NCI-H146 treated with DMSO at 0.1 percent for 48 hours (cell line): ENCODE measurements at regions not wholly inside any gene's neighbourhood (a gene's known extent, or its start where the extent isn't known, plus 50 kb on each side); places are given as distances from the start of the nearest gene placed in this dataset.
"Not testable (repeated sequence)": the region's sequence is repeated elsewhere in the genome, so short reads cannot be mapped to it uniquely, and the experiment has no call there.

Experiments used
- DNase-seq: peaks from one replicate; lab custom pipeline; 2025; ENCODE audit not compliant: unreplicated experiment; lab: John Stamatoyannopoulos, UW

DNA sequence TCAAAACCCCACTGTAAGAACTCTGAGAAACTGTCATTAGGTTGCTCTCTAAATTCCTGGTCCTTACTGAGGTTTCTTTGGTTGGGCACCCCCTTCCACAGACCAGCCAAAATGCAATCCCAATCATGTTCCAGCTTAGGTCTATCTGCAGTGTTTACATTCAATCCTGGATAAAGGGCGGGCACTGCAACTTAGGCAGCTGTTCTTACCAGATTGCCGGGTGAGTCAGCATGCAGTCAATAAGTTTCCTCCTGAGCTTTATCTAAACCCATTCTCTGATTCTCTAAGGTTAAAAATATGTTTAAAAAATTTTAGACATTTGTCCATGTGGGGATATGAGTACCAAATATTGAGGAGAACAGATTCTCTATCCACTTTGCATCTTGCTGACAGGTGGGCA lies 197.8 kb downstream of the HAO1 start:
- peak; percentile 82 for DNase-seq

DNA sequence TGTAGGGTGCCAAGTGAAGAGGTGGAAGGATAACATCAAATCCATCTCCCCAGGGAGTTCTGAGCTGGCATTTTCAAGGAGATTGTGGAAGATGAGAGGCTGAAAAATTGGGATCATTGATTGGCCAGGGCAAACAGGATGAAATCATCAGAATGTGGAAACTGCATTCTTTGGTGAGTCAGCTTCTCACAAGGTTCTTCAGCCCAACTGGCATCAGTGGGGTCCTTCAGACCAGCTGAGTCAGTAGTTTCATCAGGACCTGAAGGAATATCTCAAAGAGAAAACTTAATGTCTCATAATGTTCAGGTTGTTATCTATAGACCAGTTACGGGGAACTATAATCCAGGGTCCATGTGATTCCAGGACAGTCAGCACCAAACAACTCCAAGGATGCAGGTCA lies 195.8 kb downstream of the HAO1 start:
- DNase-seq = no peak

DNA sequence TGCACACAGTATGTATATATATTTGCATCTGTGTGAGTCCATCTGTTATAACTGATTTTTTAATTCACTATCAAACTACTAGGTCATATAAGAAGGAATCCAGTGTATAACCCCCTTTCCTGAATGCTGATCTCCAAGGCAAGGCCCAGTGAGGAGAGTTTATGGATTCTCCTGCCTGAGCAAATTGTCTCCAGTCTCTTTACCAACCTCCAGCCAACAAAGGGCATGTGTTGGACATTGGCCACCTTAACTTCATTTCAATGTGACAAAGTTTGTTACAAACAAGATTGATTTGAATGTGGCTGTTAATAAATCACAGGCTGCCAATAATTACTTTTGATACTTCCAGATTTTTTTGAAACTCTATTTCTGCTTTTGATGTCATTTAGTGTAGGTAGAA lies 191.6 kb downstream of the HAO1 start:
- no peak for DNase-seq

DNA sequence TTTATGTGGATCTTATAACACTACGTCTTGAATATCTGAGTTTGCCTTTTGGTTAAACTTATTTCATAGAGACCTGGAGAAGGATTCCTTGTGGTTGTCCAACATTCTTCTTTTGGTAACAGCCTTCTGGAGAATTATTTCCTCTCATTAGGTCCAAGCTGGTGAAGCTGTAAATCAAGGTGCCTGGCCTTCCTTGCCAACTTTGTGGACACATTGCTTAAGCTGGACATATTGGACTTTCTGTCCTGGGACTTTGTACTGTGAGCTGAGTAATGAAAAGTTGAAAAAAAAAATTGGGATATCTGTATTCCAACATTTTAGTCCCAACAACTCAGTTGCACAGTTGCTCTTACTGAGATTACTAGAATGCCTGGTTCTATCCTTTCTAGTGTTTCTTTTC lies 186.2 kb downstream of the HAO1 start:
- no peak for DNase-seq

DNA sequence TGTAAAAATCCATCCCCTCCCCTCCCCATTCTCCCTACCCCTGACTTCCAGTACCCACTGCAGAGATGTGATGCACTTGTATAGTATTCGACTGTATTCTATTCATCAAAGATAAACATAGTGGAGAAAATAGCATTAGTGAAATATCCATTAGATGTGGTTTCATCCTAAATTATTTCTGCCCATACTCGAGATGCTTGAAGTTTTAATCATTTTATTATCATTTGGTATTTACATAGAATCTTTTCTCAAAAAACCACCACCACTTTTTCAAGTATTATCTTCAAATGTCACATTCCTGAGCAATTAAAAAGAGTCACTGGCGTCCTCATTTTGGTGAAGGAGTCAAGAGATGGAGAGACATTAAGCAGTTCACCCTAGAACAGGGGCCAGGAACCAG lies 181.9 kb downstream of the HAO1 start:
- DNase-seq = no peak

DNA sequence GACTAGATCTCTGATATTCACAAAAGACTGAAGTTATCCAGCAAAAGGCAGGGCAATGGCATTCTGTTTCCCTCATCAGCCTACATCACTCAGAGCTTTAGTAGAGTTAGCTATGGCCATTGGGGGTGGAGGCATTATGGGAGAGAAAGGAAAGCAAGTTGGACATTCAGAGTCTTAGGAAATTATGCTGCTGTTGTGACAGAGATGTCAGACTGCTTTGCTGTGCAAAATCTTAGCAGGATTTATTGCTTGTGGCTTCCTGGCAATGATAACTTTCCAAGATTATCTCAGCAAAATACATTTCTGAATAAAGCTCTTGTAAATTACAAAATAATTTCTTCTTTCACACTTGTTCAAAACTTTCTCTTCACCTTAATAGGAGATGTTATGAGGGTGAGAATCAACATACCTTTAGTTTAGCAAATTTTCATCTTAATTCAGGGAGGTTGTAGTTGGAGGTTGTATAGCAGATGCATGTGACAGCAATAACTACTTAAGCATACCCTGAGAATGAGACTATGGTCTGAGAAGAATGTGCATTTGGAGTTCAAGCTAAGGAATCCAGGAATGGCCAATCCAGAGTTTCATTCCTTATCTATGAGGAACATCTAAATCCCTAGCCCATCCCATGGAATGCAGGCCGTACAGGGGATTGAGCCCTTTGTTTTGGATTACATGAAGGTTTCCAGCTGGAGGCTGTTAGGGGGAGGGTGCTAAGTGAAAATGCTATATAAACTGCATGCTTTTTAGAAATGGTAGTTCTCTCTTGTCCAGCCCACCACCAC lies 179.8 kb downstream of the HAO1 start:
- no peak for DNase-seq

DNA sequence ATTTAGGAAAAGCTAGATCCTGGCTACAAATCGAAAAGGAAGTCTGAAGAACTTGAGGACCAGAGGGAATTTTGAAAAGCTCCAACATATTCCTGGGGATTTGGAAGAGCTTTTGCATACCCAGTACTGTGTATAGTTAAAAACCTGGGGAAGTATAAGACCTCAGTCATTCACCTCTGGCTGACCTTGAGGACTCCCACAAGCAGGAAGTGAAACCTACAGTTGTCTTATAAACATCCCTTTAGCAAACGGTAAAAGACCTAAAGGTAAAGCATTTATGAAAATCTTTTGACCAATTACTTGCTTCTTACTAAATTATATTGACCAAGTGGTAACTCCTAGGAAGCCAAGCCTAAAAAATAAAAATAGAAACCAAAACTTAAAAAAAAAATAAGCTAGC lies 175.0 kb downstream of the HAO1 start:
- DNase-seq = no peak

DNA sequence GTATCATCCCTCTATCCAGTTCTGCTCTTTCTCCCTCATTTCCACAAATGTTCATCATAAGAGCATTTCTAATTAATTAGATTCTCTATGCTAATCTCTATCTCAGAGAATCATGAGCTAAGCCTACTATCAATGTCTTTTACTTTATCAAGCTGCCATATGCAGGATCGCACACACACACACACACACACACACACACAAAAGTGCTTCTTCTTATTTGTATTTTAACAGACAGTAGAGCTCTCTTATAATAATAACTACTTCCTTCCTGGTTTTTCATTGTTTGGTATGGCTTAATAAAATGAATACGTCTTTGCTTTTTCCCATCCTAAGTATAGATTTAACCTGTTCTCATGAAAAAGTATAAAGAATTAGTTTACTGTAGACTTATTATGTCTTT lies 170.2 kb downstream of the HAO1 start:
- DNase-seq = no peak

DNA sequence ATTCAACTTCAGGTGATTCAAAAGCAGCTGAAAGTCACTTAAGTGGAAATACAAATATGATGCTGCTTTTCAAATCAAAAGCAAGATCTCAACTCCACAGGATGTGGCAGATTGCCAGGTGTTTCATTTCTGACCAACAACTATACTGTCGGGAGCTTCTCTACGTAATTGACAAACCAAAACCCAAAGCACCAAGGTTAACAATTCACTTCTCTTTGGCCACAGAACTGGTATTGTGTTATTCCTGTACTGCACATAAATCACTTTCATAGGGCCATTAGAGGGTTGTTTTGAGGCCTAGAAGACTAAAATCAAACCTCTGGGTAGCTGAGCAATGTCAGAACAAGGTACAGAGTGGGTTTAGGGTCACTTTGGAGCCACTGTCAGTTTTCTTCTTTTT lies 169.7 kb downstream of the HAO1 start:
- DNase-seq = peak; percentile 95

DNA sequence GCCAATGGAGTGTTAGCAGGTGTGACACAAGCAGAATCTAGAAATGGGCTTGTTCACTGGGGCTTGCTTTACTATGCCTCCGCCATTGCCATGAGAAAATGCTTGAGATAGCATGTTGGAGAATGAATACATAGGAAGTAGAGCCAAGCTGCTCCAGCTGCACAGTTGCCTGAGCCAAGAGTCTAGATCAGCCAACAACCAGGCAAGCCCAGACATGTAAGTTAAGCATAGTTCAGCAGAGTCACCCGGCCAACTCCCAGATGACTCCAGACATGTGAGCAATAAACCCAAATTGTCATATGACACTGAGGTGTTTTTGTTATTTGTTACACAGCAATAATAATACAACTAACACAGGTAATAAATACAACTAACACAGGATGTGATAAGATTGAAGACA lies 167.9 kb downstream of the HAO1 start:
- DNase-seq = peak; percentile 24

DNA sequence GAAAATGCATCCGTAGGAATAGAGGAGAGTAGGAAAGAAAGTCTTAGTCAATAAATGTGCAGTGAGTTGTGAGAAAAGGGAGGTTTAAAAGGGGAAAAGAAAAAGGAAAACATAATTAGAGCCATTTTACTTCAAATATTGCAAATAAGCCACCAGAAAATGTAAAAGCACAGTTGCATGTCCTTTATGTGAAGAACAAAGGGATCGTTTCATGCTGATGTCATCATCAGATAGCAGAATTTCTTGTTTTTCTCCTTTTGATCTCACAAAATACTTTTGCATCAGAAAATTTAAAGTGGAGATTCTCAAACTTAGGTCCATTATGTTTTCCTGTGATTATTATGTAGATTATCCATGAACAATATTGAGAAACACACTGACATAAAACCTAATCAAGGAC lies 166.7 kb downstream of the HAO1 start:
- no peak for DNase-seq

DNA sequence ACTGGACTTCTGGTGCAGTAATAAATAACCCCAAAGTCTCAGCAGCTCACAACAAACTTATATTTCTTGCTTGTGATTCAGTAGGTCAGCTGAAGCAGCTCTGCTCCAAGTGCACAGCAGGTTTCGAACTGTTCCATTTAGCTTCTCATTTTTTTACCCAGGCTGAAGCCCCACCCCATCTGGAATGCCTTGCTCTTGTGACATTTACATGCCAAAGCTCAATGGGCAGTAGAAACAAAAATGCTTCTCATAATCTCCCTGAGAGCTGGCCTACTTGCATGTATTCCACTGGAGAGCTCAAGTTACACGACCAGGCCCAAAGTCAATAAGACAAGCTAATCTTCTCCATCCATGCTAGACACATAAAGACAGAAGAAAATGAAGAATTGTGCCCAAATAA lies 165.2 kb downstream of the HAO1 start:
- no peak for DNase-seq

DNA sequence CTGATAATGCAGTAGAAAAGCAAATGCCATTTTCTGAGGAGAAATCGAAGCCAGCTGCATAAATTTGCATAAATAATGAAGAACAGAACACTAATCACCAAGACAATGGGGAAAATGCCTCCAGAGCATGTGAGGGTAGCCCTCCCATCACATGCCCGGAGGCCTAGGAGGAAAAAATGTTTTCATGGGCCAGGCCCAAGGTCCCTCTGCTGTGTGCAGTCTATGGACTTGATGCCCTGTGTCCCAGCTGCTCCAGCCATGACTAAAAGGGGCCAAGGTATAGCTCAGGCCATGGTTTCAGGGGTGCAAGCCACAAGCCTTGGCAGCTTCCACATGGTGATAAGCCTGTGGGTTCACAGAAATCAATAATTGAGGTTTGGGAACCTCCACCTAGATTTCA lies 164.1 kb downstream of the HAO1 start:
- DNase-seq = no peak

DNA sequence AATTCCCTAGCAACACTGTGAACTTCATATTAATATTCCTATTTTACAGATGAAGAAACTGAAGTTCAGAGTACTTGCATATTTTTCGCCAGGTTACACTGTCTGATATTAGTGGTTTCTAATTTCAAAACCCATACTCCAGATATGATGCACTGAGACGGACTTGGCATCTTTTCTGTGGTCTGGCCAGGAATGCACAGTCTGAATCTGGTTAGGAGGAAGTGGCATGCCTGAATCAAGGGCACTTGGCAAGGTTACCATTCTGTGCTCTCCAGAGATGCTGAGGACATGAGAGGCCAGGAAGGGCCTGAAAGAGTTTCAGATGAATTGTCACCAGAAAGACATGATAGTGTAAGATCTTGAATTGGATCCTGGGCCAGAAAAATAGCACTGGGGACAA lies 150.1 kb downstream of the HAO1 start:
- DNase-seq = no peak

DNA sequence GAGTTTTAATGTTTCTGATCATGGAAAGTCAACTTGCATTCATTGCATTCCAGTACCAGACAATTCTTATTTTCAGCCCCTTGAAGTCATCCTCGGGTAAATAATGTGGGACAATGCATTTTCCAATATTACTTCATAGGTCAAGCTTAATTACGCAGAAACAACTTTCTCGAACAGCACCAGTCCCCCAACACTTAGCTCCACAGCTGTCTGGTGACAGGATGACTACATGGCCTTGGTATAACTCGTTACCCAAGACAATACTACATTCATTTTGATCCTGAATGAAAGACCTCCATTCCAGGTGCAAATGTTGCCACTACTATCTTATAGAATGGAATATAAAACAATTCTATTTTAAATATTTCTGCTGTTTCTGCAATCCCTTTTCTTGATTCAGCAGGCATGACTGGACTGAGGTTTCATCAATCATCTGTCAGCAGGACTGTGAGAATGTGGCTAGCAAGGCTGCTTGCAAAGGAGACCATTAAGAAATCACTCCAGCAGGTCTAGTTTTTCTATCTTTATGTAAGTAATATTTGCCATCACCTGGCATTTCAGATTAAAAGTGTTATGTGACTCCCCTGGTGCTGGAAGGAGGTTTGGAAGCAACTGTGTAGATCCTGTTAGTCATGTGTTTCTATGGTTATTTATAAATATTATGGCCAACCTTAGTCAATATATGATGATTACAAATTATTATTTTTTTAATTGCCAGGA lies 147.9 kb downstream of the HAO1 start:
- DNase-seq = no peak

DNA sequence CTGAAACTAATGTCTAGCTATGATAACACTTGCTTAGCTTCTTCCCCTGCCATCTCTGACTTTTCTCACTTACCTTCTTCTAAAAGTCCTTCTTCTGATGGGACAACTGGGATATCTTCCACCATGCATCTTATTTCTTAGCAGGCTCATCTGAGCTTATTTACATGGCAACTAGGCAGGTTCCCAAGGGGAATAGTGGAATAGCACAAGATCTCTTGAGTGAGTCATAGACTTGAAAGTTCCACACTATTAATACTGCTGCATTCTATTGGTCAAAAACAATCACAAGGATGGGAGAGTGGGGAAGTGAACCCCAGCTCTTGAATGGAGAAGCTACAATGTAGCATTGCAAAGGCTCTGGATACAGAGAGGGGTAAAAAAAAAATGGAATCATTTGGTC lies 142.1 kb downstream of the HAO1 start:
- no peak for DNase-seq

DNA sequence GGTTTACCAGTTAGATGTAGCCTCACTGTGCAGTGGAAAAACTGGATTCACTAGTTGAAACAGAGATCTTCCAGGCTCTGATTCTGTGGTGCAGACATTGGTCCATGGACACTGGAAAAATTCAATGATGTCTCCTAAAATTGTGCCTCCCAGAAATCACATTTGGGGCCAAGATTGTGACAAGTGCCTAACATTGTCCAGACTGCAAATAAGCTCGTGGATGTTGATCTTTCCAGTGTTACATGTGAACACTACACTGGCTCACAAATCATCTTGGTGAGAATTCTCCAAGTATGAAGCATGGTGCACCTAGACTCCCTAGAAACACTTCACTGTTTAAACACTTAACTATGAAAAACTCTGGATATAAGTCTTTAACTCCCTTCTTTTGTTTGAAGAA lies 140.4 kb downstream of the HAO1 start:
- no peak for DNase-seq

DNA sequence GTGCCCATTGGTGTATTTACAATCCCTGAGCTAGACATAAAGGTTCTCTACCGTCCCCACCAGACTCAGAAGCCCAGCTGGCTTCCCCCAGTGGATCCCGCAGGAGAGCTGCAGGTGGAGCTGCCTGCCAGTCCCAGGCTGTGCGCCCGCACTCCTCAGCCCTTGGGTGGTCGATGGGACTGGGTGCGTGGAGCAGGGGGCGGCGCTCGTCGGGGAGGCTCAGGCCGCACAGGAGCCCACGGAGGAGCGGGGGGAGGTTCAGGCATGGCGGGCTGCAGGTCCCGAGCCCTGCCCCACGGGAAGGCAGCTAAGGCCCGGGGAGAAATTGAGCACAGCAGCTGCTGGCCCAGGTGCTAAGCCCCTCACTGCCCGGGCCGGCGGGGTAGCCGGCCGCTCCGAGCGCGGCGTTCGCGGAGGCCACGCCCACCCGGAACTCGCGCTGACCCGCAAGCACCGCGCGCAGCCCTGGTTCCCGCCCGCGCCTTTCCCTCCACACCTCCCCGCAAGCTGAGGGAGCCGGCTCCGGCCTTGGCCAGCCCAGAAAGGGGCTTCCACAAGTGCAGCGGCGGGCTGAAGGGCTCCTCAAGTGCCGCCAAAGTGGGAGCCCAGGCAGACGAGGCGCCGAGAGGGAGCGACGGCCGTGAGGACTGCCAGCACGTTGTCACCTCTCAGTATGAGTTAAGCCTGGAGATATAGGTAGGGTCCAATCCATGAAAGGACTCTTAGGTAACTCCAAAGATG lies 136.7 kb downstream of the HAO1 start:
- DNase-seq = not testable (repeated sequence)

DNA sequence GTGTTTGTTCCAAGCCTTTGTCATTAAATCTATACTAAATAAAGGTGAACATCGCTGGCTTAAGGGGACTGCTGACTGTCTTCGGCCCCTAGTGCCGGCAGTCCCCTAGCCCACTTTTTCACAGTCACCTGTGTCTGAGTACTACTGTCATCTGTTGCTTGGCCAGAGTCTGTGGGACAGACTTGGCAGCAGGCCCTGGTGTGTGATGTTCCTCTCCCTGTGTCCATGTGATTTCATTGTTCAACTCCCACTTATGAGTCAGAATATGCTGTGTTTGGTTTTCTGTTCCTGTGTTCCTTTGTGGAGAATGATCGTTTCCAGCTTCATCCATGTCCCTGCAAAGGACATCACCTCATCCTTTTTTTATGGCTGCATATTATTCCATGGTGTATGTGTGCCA lies 133.4 kb downstream of the HAO1 start:
- DNase-seq = no peak

DNA sequence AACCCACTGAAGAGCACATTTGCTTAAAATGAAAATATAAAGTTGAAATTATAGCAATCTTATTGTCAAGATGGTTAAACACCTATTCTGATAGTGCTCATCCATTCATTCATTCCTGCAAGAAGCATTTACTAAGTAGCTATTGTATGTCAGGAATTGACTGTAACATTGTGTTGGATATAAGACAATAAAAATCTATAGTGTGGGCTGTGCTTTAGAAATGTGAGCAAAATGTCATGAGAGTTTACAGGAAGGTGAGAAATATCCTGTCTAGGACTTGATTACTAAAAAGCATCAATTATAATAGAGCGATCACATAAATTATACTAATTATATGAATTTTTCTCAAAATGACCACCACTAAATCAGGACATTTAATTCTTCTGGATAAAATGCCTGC lies 123.0 kb downstream of the HAO1 start:
- DNase-seq = no peak

DNA sequence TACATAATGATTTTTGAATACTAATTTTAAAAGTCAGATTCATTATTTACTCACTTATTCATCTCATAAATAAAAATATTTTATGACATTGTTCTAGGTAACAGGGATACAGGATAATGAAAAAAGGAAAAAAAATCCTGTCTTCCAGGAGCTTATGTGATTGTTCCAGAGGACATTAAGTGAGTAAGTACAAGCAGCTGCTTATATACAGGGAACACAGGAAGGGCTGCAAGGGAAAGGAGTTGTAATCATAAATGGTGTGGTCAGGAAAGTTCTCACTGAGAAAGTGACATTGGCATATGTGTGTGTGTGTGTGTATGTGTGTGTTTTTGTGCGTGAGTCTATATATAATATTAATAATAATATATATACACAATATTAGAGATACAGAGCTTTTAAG lies 121.8 kb downstream of the HAO1 start:
- DNase-seq = no peak

DNA sequence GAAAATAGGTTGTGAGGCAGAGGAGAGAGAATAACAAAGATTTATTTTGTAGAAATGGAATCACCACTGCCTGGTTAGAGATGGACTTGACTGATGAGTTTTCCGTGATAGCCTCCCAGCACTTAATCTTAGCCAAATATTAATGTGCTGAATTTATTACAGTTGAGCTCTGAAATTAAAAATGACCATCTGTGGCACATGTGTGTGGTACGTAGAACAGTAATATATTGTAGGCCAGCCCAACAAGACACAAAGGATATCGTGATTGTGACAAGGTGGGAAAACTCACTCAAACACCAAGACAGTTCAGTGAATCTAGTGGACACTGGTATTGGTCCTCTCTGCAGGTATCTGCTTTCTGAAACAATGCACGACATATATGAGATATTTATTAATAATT lies 119.4 kb downstream of the HAO1 start:
- no peak for DNase-seq
